HG03378 (cell line): ENCODE measurements at regions not wholly inside any gene's neighbourhood (a gene's known extent, or its start where the extent isn't known, plus 50 kb on each side); places are given as distances from the start of the nearest gene placed in this dataset.
A peak's percentile ranks its signal among the peaks of the same experiment; 100 is the strongest.

ENCODE experiments used
- ATAC-seq: cut with Tn5 transposase; IDR thresholded peaks from one replicate; pipeline ENCODE4 v1.9.1; 2021; ENCODE audit warnings: mild to moderate bottlenecking, moderate library complexity; ENCODE audit not compliant: unreplicated experiment

- no peak for ATAC-seq
These were observed 99.8 kb downstream of the TES start for GRCh38 chr7:116310141-116310540.

DNA sequence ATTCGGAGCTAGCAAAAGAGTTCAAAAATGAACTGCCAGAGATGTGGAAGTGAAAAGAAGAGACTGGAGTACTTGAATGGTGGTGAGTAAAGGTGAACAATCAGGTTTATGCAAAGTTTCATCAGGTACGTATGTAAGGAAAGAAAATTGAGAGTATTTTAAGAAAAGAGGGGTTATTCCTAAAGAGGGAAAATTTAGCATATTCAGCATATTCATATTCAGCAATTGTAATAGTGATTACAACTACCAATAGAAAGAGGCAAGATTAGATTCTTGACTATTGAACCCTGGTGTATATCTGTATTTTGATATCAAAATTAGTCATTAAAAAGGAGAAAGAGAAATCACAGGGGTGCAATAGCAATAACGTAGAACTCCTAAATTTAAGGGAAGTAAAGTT lies 100.9 kb downstream of the TES start:
- ATAC-seq: no peak

DNA sequence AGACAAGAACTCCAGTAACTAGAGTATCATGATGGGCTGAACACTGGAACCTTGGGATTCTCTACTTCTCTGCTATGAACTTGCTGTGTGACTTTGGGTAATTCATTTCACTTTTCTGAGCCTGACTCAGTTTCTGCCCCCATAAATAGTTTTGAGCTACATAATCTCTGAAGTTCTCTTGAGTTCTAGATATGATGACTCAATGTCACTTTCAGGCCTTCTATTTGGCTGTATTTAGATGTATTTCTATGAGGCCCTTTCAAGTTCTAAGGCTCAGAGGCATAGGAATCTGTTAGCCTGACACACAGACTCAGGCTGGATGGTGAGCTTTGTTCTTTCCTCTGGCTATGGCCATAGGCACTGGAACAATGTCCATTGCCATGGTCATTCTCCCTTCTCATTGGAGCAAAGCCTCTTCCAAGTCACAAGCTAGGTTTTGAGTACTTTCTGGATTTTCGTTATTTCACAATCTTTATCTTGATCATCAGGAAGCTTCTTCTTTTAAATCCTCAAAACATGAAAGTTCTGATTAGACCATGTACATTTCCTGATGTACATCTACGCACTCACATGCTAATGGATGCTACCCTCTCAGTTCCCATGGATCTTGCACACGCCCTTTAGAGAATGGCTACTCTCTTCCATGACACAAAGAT lies 101.6 kb downstream of the TES start:
- ATAC-seq: no peak

DNA sequence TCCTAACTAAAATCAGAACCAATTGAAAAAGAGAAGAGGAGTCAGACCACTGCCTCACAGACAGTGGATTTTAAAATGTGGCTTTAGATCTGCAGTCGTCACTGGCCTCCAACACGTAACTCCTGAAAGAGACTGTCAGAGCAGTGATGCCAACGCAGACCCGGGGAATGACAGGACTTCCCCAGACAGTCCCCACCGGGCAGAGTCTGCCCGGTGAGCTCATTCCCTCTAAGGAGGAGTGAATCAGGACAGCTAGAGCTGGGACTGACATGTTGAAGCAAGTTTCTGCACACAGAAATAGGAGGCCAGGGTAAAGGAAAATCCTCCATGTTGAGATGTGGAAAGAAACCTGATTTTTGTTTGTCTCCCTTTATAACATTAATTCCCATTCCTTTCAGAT lies 105.0 kb downstream of the TES start:
- no peak for ATAC-seq

- ATAC-seq: peak; percentile 26
These were observed 105.5 kb downstream of the TES start for GRCh38 chr7:116315803-116316202.

DNA sequence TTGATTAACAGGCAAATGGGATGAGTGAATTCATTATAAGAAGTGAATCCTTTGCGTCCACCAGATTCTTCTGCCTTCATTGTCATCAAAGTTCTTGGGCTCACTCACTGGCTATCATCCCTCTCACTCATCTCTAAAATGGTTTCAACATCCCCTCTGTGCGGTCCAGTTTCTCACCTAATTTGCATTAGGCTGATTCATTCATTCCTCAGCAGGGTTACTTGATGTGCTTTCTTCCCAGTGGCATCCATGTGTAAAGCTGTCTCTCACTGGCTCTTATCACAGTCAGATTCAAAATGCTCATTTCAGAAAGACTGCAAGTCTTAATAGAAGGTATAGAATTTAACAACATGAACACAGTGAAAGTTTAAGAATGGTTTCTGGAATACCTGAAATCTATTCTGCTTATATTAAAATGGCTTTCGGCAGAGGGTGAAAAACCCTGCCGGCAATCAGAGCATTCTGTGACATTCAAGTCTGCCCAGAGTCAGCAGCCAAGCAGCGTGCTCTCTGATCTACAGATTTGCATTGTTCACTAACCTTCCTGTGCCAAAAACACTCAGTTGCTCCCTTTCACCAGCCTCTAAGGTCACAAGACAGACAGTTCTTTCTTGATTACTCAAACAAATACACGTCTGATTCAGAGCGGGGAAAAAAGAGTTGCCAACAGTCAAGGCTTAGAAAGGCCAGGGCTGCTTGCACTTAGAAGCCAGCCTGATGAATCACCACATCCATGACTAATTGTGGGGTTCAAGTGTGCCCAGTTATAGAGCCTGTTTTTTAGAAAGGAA lies 106.7 kb downstream of the TES start:
- peak; percentile 90 for ATAC-seq

- no peak for ATAC-seq
These were observed 107.6 kb downstream of the TES start for GRCh38 chr7:116317907-116318306.

- no peak for ATAC-seq
These were observed 112.2 kb downstream of the TES start for GRCh38 chr7:116322541-116322940.

DNA sequence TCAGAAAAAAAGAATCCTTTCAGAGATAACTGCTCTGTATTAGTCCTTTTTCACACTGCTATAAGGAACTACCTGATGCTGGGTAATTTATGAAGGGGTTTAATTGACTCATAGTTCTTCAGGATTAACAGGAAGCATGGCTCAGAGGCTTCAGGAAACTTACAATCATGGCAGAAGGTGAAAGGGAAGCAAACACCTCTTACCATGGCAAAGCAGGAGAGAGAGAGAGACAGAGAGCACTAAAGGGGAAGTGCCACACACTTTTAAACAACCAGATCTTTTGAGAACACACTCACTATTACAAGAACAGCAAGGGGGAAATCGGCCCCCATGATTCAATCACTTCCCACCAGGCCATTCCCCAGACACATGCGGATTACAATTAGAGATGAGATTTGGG lies 114.2 kb downstream of the TES start:
- ATAC-seq: no peak

GRCh38 chr7:116325517-116325916 lies 115.2 kb downstream of the TES start:
- no peak for ATAC-seq

- no peak for ATAC-seq
These were observed 116.8 kb downstream of the TES start for GRCh38 chr7:116327135-116327534.

GRCh38 chr7:116327752-116328151 lies 117.4 kb downstream of the TES start:
- ATAC-seq: no peak

- ATAC-seq: no peak
These were observed 117.8 kb downstream of the TES start for GRCh38 chr7:116328161-116328560.

GRCh38 chr7:116329686-116330503 lies 119.6 kb downstream of the TES start:
- no peak for ATAC-seq

DNA sequence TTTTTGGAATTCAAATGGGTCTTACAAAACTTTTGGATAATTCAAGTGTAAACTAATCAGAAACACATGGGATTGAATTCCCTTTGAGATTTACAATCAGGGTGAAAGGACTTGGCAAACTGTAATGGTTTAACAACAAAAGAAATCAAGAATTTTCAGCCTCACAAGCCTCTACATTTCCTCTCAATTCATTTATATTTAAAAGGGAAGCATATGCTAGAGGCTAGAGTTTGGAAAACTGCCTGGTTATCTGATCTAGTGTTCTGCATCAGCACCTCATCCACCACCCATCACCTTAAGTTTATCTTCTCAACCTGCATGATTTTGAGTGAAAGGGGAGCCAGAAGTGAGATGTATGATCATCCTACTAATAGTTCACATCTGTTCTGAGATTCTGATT lies 120.7 kb downstream of the TES start:
- no peak for ATAC-seq

GRCh38 chr7:116332766-116333165 lies 122.4 kb downstream of the TES start:
- no peak for ATAC-seq

DNA sequence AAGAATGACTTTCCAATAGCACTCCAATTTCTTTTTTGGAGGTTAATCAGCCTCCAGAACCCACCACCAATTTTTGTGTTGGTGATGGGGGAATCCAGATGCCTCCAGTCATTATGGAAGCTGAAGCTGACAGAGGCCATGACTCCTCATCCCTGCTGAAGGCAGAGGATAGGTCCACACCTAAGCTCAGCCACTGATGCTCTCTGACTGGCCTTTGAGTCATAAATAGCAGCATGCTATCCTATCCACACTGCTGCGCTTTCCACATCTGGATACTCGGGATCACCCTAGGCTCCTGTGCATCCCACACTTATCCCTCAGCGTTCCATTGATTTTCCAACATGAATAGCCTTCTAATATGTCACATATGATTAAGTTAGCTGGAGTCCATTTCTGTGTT lies 124.2 kb downstream of the TES start:
- no peak for ATAC-seq

DNA sequence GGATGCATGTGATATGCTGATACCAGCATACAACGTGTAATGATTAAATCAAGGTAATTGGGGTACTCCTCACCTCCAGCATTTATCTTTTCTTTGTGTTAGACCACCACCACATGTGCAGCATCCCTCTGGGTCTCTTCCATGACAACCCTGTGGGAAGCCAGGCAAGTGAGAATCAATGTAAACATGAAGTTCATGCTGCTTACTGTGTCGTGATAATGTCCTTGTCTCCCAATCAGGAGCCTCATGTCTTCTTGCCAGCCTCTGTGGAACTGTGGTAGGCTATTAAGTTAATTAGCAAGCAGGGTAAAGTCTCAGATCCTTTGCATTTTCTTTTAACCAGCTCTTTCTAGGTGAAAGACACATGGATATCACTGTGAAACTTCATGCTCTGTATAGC lies 126.7 kb downstream of the TES start:
- no peak for ATAC-seq

- no peak for ATAC-seq
These were observed 127.5 kb downstream of the TES start for GRCh38 chr7:116337800-116338199.

- ATAC-seq: no peak
These were observed 129.2 kb downstream of the TES start for GRCh38 chr7:116339564-116339963.

GRCh38 chr7:116340201-116340847 lies 130.0 kb downstream of the TES start:
- no peak for ATAC-seq
